GM21786 (cell line): ENCODE measurements at regions not wholly inside any gene's neighbourhood (a gene's known extent, or its start where the extent isn't known, plus 50 kb on each side); places are given as distances from the start of the nearest gene placed in this dataset.

Source experiments
- ATAC-seq: cut with Tn5 transposase; IDR thresholded peaks from one replicate; pipeline ENCODE4 v1.9.1; 2021; ENCODE audit not compliant: unreplicated experiment

DNA sequence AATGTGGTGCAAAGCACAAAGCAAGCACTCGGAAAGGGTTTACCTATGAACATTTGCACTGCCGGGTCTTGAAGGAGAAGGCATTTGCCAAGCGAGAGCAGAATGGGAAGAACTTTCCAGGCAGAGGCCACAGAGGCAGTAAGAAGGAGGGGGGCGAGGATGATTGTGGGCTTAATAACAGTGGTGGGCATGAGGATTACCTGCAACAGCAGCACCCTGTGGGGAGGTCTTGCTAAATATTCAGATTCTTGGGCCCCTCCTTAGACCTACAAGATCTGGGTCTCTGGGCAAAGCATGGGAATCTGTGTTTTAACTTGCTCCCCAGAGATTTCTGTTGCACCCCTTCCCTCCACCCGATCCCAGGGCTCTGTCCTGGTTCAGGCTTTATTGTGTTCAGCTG lies 75.1 kb upstream of the ZBED5 start:
- no peak for ATAC-seq

DNA sequence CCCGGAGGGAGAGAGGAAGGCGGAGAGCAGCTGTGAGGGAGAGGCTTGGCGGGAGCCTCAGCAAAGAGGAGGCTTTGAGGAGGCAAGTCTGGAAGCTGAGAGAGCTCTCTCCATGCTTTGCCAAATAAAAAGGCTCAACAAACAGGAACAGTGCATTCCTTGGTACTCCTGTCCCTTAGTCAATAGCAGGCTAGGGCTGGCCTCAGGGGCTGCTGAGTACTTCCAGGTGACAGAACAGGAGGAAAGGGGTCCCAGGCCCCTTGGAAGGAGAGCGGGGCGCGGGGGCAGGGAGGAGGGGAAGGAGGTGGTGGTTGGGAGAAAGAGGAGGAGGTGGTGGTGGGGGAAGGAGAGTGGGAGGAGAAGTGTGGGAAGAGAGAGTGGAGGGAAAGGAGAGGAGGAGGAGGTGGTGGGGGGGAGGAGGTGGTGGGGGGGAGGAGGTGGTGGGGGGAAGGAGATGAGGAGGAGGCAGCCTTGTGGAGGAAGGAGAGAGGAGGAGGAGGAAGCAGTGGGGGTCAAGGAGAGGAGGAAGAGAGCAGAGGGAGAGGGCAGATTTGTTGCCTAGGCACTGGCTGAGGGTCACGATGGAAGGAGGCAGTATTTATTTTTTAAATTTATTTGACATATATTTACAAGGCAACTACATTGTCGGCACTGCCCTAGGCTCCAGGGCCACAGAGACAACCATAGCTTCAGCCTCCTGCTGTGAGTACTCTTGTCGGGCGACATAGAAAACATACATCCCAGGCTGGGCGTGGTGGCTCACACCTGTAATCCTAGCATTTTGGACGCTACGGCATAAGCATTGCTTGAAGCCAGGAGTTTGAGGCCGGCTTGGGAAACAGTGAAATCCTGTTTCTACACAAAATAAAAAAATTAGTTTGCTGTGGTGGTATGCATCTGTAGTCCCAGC lies 74.2 kb upstream of the ZBED5 start:
- no peak for ATAC-seq

DNA sequence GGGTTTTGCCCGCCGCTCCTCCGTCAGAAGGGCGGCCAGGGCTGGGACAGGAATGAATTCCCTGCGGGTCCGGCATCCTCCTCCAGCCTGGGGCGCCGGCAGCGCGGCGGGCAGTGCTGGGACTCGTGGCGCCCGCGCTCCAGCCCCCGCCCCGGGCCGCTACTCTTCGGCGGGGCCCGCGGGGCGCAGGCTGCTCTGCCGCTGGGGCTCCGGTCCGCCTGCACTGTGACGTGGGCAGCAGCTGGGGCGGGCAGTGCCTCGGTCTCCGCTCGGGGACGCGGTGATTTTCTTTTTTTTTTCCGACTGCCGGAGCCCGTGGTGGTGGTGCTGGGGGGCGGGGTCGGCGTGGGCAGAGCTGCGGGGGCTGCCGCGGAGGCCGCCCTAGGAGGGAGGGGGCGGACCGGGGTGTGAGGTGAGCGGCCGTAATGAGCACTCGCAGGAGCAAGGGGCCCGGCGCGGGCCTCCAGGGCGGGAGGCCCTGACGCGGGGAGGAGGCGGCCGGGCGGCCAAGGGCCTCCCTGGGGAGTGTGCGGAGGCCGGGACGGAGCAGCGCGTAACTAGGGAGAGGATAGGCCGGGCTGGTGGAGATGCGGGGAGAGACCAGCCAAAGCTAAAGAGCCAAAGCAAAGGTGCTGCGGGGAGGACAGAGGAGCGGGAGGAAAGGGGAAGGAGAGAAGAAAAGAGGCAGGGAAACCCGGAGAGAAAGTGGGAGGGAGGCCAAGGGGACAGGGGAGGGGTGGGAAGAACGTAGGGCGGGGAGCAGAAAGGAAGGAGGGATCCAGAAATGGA lies 73.3 kb upstream of the ZBED5 start:
- no peak for ATAC-seq

DNA sequence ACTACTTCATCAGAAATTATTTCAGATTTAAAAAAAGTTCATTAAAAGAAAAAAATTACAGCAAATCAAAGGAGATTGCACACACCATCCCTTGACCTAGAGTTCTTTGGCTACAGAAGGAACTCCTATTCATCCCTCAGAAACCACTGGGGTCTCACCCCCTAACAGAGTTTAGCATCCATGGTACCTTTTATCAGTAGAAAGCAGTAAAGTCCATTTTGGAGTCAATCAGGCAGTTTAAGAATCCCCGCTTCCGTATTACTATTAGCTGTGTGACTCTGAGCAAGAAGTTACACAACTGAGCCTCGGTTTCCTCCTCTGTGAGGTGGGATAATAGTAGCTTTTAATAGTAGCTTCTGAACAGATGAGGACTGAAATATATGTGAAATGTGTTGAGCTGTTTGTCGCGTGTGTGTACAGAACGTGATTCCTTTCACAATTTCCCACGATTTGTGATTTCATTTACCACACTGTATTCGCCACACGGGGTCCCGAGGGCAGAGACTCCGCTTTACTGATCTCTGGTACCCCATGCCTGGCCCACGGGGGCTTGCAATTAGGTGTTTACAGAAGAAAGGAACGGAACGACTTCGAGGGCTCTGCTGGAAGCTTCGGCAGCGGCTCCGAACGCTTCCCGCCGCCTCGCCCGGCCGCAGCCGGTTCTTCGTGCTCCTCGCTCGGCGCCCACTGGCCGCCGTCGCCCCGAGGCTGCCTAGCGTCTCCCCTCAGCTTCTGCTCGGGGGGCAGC lies 72.5 kb upstream of the ZBED5 start:
- ATAC-seq = no peak

DNA sequence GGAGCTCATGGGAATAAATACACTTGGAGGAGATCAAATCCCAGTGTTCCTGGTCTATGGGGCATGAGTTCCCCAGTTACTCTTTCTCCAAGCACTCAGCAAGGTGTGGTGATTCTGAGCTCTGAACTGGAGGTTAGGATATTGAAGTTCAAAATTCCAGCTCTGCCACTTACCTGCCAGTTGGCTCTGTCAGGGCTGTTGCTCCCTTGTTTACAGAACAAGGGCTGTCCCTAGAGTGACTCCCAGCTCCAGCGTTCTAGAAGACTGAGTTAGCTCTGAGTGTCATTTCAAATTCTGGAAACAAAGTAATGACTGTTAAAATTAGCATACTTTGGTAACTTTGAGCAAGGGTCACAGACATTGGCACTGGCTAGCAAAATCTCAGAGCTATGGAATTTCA lies 69.7 kb upstream of the ZBED5 start:
- no peak for ATAC-seq

DNA sequence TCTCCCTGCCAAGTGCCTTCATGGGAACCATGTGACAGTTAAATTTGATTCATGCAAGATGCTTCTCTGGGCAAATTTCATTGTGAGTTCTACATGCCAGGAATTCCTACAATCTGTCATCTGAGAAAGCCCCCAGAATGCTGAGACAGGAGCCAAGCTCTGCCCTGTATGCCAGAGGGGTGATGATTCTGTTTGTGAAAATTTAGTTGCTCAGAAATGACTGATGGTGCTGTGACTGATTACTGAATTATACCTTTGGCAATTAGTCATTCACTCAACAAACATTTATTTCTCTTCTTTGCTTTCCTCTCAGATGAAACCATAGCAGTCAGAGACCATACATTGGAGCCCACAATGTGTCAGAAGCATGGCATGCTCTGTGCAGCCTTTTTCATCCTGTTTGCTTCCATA lies 69.0 kb upstream of the ZBED5 start:
- ATAC-seq = no peak

DNA sequence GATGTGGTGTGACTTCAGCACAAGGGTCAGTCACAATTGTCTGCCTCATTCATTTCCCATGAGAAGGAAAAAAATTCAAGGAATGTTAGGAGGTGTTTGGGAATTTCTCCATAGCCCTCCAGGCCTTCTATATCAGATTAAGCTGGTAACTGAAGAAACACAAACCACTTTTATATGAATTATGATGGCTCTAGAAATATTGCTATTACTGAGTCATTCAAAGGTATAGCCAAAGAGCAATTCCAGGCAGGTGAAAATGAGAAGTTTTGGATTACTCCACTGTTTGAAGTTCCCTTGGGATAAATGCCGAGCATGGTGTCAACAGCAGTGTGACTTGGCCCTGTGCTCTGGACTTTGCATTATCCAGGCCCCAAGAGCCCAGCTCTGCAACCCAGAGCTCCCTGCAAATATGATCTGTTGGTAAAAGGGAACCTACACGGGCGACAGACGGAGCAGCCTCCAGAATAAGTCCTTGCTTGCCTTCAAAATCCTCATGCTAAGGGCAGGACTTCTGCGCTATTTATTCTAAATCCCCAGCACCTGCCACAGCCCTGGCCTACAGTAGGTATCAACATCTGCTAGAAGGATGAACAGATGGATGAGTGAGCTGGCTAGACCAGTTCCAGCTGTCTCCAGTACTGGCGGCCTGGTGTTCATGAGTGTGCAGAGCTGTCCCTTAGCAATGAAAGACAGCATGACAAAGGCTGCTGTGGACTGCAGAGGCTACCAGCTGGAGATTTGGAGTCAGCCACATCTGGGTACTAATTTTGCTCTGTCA lies 67.5 kb upstream of the ZBED5 start:
- ATAC-seq = no peak

DNA sequence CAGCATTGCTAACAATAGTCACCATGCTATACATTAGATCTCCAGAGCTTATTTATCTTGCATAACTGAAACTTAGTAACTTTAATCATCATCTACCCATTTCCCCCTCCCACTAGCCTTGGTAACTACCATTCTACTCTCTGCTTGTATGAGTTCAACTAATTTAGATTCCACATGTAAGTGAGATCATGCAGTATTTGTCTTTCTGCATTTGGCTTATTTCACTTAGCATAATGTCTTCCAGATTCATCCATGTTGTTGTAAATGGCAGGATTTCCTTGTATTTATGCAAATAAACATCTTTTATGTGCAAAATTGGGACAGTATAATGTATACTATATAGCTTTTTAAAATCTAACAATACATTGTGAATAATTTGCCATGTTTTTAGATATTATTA lies 66.0 kb upstream of the ZBED5 start:
- ATAC-seq = no peak

DNA sequence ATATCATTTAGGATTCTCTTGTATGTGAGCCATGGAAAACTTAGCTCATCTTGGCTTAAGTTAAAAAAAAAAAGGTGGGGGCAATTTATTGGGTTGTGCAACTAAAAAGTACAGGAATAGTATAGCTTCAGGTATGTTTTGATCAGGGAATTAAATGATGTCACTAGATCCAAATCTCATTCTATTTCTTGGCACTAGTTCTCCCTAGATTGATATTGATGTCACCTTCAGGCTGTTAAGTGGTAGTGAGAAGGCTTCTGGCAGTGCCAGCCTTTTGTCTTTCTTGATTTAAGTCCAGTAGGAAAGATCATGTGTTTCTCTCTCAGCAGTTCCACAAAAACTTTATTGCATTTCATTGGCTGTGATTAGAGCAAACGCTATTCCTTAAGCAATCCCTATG lies 65.0 kb upstream of the ZBED5 start:
- no peak for ATAC-seq

DNA sequence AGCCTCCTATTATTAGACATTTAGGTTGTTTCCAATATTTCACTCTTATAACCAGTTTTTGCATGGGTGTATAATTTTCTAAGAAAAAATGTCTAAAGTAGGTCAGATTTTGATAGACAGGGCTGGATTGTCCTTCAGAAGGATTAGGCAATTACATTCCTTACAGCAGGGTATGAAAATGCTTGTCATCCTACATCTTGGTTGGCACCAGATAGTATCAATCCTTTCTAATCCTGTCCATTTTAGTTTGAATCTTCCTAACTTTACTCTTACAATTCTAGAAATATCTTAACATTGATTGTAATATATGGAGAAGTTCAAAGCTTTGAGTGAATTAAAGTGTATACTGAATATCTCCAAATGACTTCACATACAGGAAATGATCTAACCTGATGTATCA lies 63.0 kb upstream of the ZBED5 start:
- no peak for ATAC-seq

DNA sequence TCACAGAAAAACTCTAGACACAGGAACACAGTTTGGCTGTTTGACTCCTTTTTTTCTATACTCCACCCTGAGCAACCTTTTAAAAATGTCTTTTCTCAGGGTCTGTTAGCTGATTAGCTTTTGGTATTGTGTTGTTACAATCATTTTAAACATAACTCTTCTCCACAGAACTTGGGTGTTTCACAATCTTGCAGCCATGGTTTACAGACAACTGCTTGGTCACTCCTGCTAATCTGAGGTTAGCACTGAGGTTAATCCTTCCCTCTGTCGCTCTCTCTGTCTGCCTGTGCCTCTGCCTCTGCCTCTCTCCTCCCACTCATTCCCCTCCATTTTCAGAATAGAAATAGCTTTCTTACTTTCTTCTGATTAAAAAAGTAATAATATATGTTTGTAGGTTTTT lies 62.4 kb upstream of the ZBED5 start:
- ATAC-seq = no peak

DNA sequence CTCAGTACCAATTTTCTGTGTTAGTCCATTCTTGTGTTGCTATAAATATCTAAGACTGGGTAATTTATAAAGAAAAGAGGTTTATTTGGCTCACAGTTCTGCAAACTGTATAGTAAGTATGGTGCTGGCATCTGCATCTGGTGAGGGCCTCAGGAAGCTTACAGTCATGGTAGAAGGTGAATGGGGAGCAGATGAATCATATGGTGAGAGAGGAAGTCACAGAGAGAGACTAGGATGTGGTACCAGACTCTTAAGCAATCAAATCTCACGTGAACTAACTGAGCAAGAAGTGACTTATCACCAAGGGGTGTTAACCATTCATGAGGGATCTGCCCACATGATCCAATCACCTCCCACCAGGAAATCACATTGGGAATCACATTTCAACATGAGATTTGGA lies 60.8 kb upstream of the ZBED5 start:
- ATAC-seq = no peak

DNA sequence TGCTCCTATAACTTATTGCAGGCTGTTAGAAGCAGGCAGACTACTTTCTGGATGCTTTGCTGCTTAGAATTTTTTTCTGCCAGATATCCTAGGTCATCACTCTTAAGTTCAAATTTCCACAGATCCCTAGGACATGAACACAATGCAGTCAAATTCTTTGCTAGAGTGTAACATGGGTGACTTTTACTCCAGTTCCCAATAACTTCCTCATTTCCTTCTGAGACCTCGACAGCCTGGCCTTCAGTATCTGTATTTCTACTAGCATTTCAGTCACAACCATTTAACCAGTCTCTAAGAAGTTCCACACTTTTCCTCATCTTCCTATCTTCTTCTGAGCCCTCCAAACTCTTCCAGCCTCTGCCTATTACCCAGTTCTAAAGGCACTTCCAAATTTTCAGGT lies 60.4 kb upstream of the ZBED5 start:
- no peak for ATAC-seq

DNA sequence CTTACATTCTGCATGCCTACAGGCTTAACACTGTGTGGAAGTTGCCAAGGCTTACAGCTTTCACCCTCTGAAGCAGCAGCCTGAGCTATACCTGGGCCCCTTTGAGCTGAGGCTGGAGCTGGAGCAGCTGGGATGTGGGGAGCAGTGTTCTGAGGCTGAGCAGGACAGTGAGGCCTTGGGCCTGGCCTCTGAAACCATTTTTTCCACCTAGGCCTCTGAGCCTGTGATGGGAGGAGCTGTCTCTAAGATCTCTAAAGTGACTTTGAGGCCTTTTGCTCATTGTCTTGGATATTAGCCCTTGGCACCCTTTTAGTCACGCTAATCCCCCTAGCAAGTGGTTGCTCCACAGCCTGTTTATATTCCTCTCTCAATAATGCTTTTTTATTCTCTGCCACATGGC lies 59.9 kb upstream of the ZBED5 start:
- ATAC-seq = no peak

DNA sequence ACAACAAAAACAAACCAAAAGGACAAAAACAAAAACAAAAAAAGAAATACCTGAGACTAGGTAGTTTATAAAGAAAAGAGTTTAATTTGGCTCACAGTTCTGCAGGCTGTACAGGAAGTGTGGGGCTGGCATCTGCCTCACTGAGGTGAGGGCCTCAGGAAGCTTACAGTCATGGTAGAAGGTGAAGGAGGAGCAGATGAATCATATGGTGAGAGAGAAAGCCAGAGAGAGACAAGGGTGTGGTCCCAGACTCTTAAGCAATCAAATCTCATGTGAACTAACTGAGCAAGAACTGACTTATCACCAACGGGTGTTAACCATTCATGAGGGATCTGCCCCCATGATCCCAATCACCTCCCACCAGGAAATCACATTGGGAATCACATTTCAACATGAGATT lies 58.8 kb upstream of the ZBED5 start:
- ATAC-seq = no peak

DNA sequence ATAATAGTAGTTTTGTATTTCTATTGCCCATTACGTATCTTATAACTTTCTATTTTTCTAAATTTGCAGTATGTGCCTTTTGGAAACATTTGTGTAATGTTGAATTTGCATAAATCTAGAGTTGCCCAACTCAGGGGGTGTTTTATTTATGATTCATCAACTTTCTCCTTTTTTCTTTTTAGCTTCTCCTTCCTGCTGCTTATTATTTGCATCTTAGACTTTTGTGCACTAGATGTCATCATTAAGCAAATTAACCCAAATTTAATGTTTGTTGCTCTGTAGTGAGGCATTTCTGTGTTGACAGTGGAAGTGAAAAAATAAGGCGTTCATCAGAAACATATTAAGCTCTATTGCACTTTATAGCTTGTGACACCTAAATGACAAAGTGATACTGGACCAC lies 56.2 kb upstream of the ZBED5 start:
- no peak for ATAC-seq

DNA sequence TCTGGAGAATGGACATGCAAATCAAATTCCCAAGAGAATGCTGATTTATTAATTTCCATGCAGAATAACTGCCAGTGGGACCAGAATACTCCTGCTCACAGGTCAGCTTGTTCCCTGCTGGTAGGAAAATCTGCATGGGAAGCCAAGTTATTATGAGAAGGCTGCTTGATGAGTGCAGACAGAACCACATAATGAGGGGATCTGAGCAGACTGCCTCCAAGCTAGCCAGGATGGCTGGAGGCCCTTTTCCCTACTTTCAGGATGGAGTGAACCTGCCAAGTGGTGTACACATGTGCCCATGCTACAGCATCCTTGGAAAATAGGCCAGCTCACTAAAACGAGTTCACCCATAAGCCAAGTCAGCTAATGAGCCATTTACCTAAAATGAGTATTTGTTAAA lies 55.2 kb upstream of the ZBED5 start:
- ATAC-seq = no peak

DNA sequence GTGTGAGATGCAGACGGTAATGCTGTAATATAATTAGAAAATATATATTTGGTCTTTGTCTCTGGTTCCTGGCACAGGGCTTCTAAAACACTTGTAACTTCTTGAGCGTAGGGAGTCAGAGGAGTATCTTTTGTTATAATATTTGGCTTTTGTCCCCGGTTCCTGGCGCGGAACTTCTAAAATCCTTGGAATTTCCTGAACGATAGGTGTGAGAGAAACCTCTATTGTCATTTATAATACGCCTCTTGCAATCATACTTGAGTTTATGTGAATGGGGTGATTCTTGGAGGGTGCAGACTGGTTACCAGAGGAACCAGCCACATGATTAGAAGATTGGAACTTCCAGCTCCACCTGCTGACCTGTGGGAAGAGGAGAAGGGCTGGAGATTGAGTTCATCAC lies 54.1 kb upstream of the ZBED5 start:
- no peak for ATAC-seq

DNA sequence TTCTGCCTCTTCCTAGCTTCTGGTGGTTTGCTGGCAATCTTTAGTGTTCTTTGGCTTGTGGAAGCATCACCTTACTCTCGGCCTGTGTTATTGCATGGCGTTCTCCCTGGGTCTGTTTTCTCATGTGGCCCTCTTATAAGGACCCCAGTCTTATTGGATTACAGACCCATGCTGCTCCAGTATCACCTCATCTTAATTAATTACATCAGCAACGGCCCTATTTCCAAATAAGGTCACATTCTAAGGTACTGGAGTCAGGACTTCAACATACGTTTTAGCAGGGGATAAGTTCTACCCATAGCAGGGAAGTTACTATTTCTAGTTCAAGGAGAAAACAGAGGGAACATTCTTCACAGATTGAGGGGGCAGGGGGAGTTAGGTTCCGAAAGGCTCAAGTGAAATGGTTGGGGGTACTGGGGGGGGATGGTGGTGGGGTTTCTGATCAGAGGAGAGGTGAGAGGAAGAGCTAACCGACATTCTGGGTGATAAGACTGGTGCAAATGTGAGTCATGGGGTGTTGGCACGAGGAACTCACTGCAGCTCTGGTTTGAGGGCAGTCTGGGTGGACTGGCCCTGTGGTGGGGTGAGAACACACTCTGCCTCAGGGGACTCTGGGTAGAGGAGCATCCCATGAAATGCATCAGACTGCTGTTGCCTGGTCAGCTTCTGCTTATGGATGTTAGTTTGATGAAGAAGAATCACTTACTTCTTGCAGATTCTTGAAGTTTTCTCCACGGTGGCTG lies 51.5 kb upstream of the ZBED5 start:
- no peak for ATAC-seq

DNA sequence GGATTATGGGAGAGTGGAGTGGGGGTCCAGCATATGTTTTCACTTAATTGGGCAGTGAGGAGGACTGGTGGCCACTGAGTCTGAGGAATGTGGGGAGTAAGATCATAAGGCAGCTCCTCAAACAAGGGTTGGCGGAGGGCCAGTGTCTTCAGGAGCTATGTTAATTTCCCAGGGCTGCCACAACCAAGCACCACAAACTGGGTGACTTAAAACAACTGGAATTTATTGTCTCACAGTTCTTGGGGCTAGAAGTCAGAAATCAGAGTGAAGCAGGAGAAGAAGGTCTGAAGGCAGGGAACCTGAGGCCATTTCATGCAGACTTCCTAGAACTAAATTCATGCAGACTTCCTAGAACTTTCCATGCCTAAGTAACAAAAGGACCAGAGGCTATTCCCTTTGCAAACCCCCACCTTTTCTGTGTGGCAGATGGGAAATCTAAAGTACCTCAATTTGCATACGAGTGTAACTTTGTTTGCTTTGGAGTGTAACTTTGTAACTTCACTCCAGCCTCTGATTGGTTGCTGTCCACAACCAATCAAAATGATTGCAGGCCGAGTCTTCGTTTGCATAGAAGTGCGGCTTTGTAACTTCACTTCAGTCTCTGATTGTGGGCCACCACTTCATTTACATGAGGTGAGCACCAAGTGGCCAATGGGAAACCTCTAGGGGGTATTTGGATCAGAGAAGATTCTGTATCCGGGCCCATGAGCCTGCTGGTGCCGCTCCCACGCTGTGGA lies 50.5 kb upstream of the ZBED5 start:
- ATAC-seq = no peak
